Nephron (organoid): ENCODE measurements at regions not wholly inside any gene's neighbourhood (a gene's known extent, or its start where the extent isn't known, plus 50 kb on each side); places are given as distances from the start of the nearest gene placed in this dataset.
"Not testable (repeated sequence)": the region's sequence is repeated elsewhere in the genome, so short reads cannot be mapped to it uniquely, and the experiment has no call there.

Experiments used
- H3K27ac Mint-ChIP-seq, 3 experiments: 2 replicates each; pipeline ENCODE4 v1.8.0; 2020; ENCODE audit warnings: mixed read lengths in 3 of 3, mild to moderate bottlenecking in 2 of 3, moderate library complexity in 1 of 3
- H3K27me3 Mint-ChIP-seq: 2 replicates; pipeline ENCODE4 v1.8.0; 2021; ENCODE audit warnings: low read depth, mild to moderate bottlenecking, moderate library complexity, mixed read lengths
- H3K36me3 Mint-ChIP-seq: 2 replicates; pipeline ENCODE4 v1.8.0; 2020; ENCODE audit warnings: low read depth, mixed read lengths
- H3K4me1 Mint-ChIP-seq: 2 replicates; pipeline ENCODE4 v1.8.0; 2020; ENCODE audit warnings: mixed read lengths
- H3K4me3 Mint-ChIP-seq, 3 experiments: 2 replicates each; pipeline ENCODE4 v1.8.0; 2020; ENCODE audit warnings: mild to moderate bottlenecking in 3 of 3, mixed read lengths in 3 of 3, moderate library complexity in 2 of 3
- H3K9me3 Mint-ChIP-seq: 2 replicates; pipeline ENCODE4 v1.8.0; 2020; ENCODE audit warnings: mixed read lengths
- TF ChIP-seq, protein P1 (sequence below), 3 experiments: fragments of 200-600 bp; sonication (generic); IDR thresholded peaks; one replicate each; pipeline ENCODE4 v1.5.0; 2021; ENCODE audit warnings: antibody characterized with exemption in 3 of 3; ENCODE audit not compliant: unreplicated experiment in 3 of 3

DNA sequence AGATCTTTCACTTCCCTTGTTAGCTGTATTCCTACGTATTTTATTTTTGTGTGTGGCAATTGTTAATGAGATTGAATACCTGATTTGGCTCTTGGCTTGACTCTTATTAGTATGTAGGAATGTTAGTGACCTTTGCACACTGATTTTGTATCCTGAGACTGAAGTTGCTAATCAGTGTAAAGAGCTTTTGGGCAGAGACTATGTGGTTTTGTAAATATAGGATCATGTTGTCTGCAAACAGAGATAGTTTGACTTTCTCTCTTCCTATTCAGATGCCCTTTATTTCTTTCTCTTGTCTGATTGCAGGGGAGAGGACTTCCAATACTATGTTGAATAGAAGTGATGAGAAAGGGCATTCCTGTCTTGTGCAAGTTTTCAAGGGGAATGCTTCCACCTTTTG, 160.3 kb upstream of the PCDH20 start:
- Mint-ChIP-seq H3K4me3 (no peak overlapping the region), H3K27ac (no peak overlapping the region), H3K4me1 (no peaks in the 10 kb centered on the region), H3K9me3 (no peaks in the 10 kb centered on the region), H3K27me3 (no peaks in the 10 kb centered on the region), H3K36me3 (no peaks in the 10 kb centered on the region)
- TF ChIP-seq, protein P1, sequence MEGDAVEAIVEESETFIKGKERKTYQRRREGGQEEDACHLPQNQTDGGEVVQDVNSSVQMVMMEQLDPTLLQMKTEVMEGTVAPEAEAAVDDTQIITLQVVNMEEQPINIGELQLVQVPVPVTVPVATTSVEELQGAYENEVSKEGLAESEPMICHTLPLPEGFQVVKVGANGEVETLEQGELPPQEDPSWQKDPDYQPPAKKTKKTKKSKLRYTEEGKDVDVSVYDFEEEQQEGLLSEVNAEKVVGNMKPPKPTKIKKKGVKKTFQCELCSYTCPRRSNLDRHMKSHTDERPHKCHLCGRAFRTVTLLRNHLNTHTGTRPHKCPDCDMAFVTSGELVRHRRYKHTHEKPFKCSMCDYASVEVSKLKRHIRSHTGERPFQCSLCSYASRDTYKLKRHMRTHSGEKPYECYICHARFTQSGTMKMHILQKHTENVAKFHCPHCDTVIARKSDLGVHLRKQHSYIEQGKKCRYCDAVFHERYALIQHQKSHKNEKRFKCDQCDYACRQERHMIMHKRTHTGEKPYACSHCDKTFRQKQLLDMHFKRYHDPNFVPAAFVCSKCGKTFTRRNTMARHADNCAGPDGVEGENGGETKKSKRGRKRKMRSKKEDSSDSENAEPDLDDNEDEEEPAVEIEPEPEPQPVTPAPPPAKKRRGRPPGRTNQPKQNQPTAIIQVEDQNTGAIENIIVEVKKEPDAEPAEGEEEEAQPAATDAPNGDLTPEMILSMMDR (IDR thresholded peaks at IDR 0.05; ENCODE audit: unreplicated experiment in 3 of 3), result no peak

DNA sequence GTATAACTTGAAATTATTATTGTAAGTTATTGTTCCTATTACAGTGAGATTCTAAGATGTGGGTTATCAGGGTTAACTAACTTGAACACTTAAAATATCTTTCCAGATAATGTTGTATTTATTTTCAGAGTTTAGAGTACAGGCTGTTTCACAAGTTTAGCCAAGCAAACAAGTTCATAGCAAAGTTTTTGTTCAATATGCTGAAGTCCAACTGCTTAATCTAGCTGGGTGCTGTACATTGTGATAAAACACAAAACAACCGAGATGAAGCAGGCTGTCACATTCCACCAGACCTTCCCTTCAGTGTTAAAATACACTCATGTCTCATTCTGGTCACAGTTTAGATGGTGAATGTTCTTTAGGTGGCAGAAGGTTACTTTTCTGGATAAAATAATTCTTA, 148.0 kb upstream of the PCDH20 start:
- Mint-ChIP-seq H3K4me1 (no peaks in the 10 kb centered on the region), H3K27ac (no peak overlapping the region), H3K9me3 (no peaks in the 10 kb centered on the region), H3K27me3 (no peaks in the 10 kb centered on the region), H3K4me3 (no peak overlapping the region), H3K36me3 (no peaks in the 10 kb centered on the region)
- TF ChIP-seq, protein P1 (IDR thresholded peaks at IDR 0.05; ENCODE audit: unreplicated experiment in 3 of 3), result no peak

DNA sequence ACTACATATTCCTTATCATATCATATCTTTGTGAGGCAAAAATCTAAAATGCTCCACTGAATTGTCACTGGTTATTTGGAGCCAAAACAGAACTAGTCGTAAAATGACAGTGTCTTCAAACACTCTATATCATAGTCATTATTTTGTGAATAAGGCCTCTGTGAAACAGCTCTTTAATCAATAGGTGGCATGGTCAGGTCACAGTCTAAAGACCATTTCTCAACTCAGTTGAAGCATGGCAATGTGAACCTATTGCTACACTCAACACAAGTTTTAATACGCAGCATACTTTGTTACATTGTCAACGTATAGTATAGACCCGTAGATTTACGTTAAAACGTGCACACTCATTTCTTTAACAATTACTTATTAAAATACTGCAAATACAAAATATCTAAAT, 131.3 kb upstream of the PCDH20 start:
- Mint-ChIP-seq H3K36me3 (no peaks in the 10 kb centered on the region), H3K4me3 (no peak overlapping the region), H3K4me1 (no peaks in the 10 kb centered on the region), H3K27ac (no peak overlapping the region), H3K9me3 (no peaks in the 10 kb centered on the region), H3K27me3 (no peaks in the 10 kb centered on the region)
- TF ChIP-seq, protein P1 (IDR thresholded peaks at IDR 0.05; ENCODE audit: unreplicated experiment in 3 of 3), result no peak

DNA sequence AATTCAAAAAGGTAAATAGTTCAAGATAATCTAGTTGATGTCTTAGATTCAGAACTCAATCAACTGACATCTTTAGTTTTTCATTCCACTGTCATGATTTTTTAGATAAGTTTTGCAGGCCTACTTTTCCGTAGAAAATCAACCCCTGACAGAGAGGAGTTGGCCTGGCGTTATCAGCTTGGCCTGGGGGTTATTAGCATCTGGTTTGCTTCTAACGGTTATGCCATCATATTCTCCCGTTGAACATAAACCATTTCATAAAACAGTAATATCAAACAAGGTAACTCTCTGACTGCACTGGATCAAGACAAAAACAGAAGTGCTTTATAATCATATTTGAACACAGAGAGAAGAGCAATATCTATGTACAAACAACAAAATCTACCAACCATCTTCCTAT, 130.8 kb upstream of the PCDH20 start:
- H3K4me3 Mint-ChIP-seq, result no peak overlapping the region
- no peaks in the 10 kb centered on the region for H3K27me3 Mint-ChIP-seq
- H3K9me3 Mint-ChIP-seq, result no peaks in the 10 kb centered on the region
- no peaks in the 10 kb centered on the region for H3K4me1 Mint-ChIP-seq
- TF ChIP-seq, protein P1 (IDR thresholded peaks at IDR 0.05; ENCODE audit: unreplicated experiment in 3 of 3), result no peak
- H3K27ac Mint-ChIP-seq, result no peak overlapping the region
- H3K36me3 Mint-ChIP-seq, result no peaks in the 10 kb centered on the region

DNA sequence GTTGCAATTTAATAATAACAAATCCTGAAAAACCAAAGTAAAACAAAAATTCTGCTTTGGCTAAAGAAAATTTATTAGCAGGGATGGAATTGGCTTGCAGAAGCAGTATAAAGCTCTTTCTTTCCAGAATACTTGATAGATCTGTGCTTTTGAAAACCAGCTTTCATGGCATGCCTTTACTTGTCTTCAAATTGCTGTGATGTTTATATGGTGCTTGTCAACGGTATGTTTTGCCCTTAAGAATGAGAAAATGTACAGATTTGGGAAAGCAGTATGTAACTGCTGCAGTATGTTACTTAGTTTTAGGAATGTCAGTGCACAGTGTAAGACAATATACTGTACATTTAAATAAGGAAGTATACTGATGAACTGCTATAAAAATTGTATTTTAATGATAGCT, 120.8 kb upstream of the PCDH20 start:
- no peaks in the 10 kb centered on the region for H3K36me3 Mint-ChIP-seq
- H3K27ac Mint-ChIP-seq, result no peak overlapping the region
- no peaks in the 10 kb centered on the region for H3K27me3 Mint-ChIP-seq
- no peaks in the 10 kb centered on the region for H3K9me3 Mint-ChIP-seq
- no peak overlapping the region for H3K4me3 Mint-ChIP-seq
- TF ChIP-seq, protein P1 (IDR thresholded peaks at IDR 0.05; ENCODE audit: unreplicated experiment in 3 of 3), result no peak
- no peaks in the 10 kb centered on the region for H3K4me1 Mint-ChIP-seq

DNA sequence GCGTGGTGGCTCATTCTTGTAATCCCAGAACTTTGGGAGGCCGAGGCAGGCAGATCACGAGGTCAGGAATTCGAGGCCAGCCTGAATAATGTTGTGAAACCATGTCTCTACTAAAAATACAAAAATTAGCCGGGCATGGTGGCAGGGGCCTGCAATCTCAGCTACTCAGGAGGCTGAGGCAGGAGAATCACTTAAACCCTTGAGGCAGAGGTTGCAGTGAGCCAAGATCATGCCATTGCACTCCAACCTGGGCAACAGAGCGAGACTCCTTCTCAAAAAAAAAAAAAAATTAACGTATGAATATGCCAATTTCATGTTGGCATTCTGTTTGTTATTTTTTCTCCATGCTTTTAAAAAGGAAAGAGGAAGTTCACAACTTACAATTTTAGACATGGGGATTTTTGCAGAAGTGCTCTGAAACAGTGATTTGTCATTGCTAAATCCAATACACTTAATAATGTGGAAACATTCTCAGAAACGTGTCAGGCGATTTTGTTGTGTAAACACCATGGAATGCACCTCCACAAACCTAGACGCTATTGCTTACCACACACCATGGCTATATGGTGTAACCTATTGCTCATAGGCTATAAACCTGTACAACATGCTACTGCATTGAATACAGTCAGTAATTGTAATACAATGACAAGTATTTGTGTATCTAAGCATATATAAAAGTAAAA, 115.9 kb upstream of the PCDH20 start:
- Mint-ChIP-seq H3K36me3 (no peaks in the 10 kb centered on the region), H3K9me3 (no peaks in the 10 kb centered on the region), H3K27me3 (no peaks in the 10 kb centered on the region), H3K4me1 (no peaks in the 10 kb centered on the region), H3K27ac (no peak overlapping the region), H3K4me3 (no peak overlapping the region)
- TF ChIP-seq, protein P1 (IDR thresholded peaks at IDR 0.05; ENCODE audit: unreplicated experiment in 3 of 3), result no peak

DNA sequence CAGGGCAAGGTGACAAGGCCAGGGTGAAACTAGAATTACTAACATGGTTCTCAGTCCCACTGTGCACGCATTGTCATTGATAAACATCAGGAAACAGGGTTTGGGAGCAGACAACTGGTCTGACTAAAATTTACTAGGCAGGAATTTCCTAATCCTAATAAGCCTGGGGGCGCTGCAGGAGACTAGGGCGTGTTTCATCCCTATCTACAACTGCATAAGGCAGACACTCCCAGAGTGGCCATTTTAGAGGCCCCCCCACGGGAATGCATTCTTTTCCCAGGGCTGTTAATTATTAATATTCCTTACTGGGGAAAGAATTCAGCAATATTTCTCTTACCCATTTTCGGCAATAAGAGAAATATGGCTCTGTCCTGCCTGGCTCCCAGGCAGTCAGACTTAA, 103.6 kb upstream of the PCDH20 start:
- not testable (repeated sequence) for H3K36me3 Mint-ChIP-seq, H3K27ac Mint-ChIP-seq, H3K9me3 Mint-ChIP-seq, H3K27me3 Mint-ChIP-seq, H3K4me1 Mint-ChIP-seq, H3K4me3 Mint-ChIP-seq
